ENCODE measurements at regions not wholly inside any gene's neighbourhood (a gene's known extent, or its start where the extent isn't known, plus 50 kb on each side); places are given as distances from the start of the nearest gene placed in this dataset.

GRCh38 chr3:187827723-187828122 lies 82.5 kb upstream of the BCL6 start:
- CTCF ChIA-PET, result no interaction called here
- H2BK120ac ChIP-seq (ENCODE audit: low read depth, low read length), result no peak overlapping the region
- H3K18ac ChIP-seq (ENCODE audit: low read depth, low read length), result no peak overlapping the region
- H3K27me3 ChIP-seq (ENCODE audit: control insufficient read depth, insufficient read depth, low read length), result peaks cover 8% of the 10 kb centered on the region; the same call in 1 of the 2 replicates
- no peak overlapping the region for H3K14ac ChIP-seq (replicated peaks; ENCODE audit: low read depth, low read length)
- no peaks in the 10 kb centered on the region; the same call in 1 of the 2 replicates for H3K9me3 ChIP-seq (ENCODE audit: control insufficient read depth, insufficient read depth, low read length)
- no peak overlapping the region for H2AK5ac ChIP-seq (ENCODE audit: low read depth, low read length)
- dilution Hi-C loops (cut with HindIII; ENCODE audit: low sequenced_read_pairs, unreplicated experiment), result no loop called here
- no CpG with 5 or more reads among the region's 2 CpGs for WGBS, 2 experiments (ENCODE audit: extremely low coverage in 2 of 2, insufficient read length in 1 of 2)
- no peak overlapping the region for H3K27ac ChIP-seq (ENCODE audit: insufficient read depth, low read length)
- H4K91ac ChIP-seq (ENCODE audit: insufficient read depth, low read depth, low read length), result no peak overlapping the region
- POLR2A ChIA-PET (ENCODE audit: unreplicated experiment), result no interaction called here
- no peak overlapping the region for H3K4me3 ChIP-seq (ENCODE audit: insufficient read depth, low read depth, low read length)
- H3K56ac ChIP-seq (ENCODE audit: extremely low read depth, insufficient read depth, low read length), result no peak overlapping the region
- no peak overlapping the region for H2BK5ac ChIP-seq (ENCODE audit: low read depth, low read length, poor library complexity, severe bottlenecking)
- peaks cover 8% of the 10 kb centered on the region for H3K4me1 ChIP-seq (ENCODE audit: control insufficient read depth, insufficient read depth, low read length)
- no peak overlapping the region for H2BK15ac ChIP-seq (ENCODE audit: low read depth, low read length)
- no peaks in the 10 kb centered on the region for H4K20me1 ChIP-seq (ENCODE audit: insufficient read depth, low read length)
- in situ Hi-C loops (cut with MboI; ENCODE audit: low sequenced_read_pairs), result no loop called here
- H4K5ac ChIP-seq (ENCODE audit: low read depth, low read length), result no peak overlapping the region
- TF ChIP-seq SMC3 (IDR thresholded peaks at IDR 0.05; ENCODE audit: low read depth, low read length) (no peak), RAD21 (IDR thresholded peaks at IDR 0.05; ENCODE audit: low read length) (no peak), CEBPB (IDR thresholded peaks at IDR 0.05; ENCODE audit: low read depth, low read length) (no peak), RFX5 (IDR thresholded peaks at IDR 0.05; ENCODE audit: low read depth, low read length) (no peak), CHD1 (IDR thresholded peaks at IDR 0.05; ENCODE audit: low read depth, low read length) (no peak), POLR2A (IDR thresholded peaks at IDR 0.05; ENCODE audit: low read depth, low read length) (no peak)
- TF ChIP-seq, protein P1, sequence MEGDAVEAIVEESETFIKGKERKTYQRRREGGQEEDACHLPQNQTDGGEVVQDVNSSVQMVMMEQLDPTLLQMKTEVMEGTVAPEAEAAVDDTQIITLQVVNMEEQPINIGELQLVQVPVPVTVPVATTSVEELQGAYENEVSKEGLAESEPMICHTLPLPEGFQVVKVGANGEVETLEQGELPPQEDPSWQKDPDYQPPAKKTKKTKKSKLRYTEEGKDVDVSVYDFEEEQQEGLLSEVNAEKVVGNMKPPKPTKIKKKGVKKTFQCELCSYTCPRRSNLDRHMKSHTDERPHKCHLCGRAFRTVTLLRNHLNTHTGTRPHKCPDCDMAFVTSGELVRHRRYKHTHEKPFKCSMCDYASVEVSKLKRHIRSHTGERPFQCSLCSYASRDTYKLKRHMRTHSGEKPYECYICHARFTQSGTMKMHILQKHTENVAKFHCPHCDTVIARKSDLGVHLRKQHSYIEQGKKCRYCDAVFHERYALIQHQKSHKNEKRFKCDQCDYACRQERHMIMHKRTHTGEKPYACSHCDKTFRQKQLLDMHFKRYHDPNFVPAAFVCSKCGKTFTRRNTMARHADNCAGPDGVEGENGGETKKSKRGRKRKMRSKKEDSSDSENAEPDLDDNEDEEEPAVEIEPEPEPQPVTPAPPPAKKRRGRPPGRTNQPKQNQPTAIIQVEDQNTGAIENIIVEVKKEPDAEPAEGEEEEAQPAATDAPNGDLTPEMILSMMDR (conservative IDR thresholded peaks at IDR 0.05; ENCODE audit: low read depth, low read length), result no peak
- TF ChIP-seq, protein P2, sequence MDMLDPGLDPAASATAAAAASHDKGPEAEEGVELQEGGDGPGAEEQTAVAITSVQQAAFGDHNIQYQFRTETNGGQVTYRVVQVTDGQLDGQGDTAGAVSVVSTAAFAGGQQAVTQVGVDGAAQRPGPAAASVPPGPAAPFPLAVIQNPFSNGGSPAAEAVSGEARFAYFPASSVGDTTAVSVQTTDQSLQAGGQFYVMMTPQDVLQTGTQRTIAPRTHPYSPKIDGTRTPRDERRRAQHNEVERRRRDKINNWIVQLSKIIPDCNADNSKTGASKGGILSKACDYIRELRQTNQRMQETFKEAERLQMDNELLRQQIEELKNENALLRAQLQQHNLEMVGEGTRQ (IDR thresholded peaks at IDR 0.05; ENCODE audit: low read depth, low read length), result no peak
- H3K4me2 ChIP-seq (ENCODE audit: low read depth, low read length), result no peak overlapping the region
- H2AK9ac ChIP-seq (replicated peaks; ENCODE audit: low read depth, low read length, poor library complexity), result no peak overlapping the region
- intact Hi-C loops (cut with micrococcal nuclease), result no loop called here
- H2AFZ ChIP-seq (replicated peaks; ENCODE audit: low read length, poor library complexity), result no peak overlapping the region
- DNase-seq, result no peak
- H2BK20ac ChIP-seq (ENCODE audit: low read depth, low read length), result no peak overlapping the region
- H3K23ac ChIP-seq (ENCODE audit: low read depth, low read length), result no peak overlapping the region
- H3K36me3 ChIP-seq (ENCODE audit: control insufficient read depth, insufficient read depth, low read length), result no peaks in the 10 kb centered on the region
- H3K9me1 ChIP-seq (ENCODE audit: insufficient read depth, low read length), result peaks cover 11% of the 10 kb centered on the region; the same call in 1 of the 2 replicates
- no peaks in the 10 kb centered on the region for H3K79me1 ChIP-seq (ENCODE audit: low read depth in 1 of 2, low read length in 2 of 2)
- BruUV-seq (replicated peaks), result no TSS peak
- H4K8ac ChIP-seq (ENCODE audit: low read depth in 2 of 2, low read length in 2 of 2), result no peak overlapping the region
- no peak overlapping the region for H3K4ac ChIP-seq (ENCODE audit: low read depth, low read length)
- H3K9ac ChIP-seq (ENCODE audit: low read depth, low read length), result no peak overlapping the region
- no peak for ATAC-seq (ENCODE audit: low read depth)

Measured in IMR-90 (cell line).